ENCODE measurements at regions not wholly inside any gene's neighbourhood (a gene's known extent, or its start where the extent isn't known, plus 50 kb on each side); places are given as distances from the start of the nearest gene placed in this dataset.

GRCh38 chr6:18742406-18742805 is 355.3 kb downstream of the RNF144B start:
- intact Hi-C loops (cut with micrococcal nuclease) = no loop called here
- CTCF ChIA-PET = no interaction called here
- no peak overlapping the region for H3K4me3 ChIP-seq (replicated peaks in 1 of 2; ENCODE audit: low read depth in 1 of 2, low read length in 2 of 2)

More at GRCh38 chr6:18742406-18742805, 355.3 kb downstream of the RNF144B start:
- H3K9ac ChIP-seq (ENCODE audit: low read length) = no peak overlapping the region
- ATAC-seq (no peak), DNase-seq (ENCODE audit: low read depth, low spot score) (no peak)
- POLR2A ChIA-PET = no interaction called here
- no peaks in the 10 kb centered on the region for H3K27me3 ChIP-seq (ENCODE audit: insufficient read depth, low read length)
- no peaks in the 10 kb centered on the region for H3K79me2 ChIP-seq (ENCODE audit: insufficient read depth, low read length)
- H3K4me2 ChIP-seq (ENCODE audit: low read length) = no peak overlapping the region
- H3K27ac ChIP-seq (ENCODE audit: low read depth, low read length) = no peak overlapping the region
- no peaks in the 10 kb centered on the region for H3K9me3 ChIP-seq (ENCODE audit: control insufficient read depth in 1 of 2, insufficient read depth in 1 of 2, low read depth in 1 of 2, low read length in 2 of 2)
- no peaks in the 10 kb centered on the region for H4K20me1 ChIP-seq (ENCODE audit: insufficient read depth)
- no peak for TF ChIP-seq TCF7L2 (IDR thresholded peaks at IDR 0.05; ENCODE audit: borderline replicate concordance, extremely low read depth, insufficient read depth, insufficient read length)
- TF ChIP-seq ZFX (IDR thresholded peaks at IDR 0.05) = no peak
- TF ChIP-seq ZBTB33 (IDR thresholded peaks at IDR 0.05; ENCODE audit: extremely low read depth, insufficient replicate concordance, low read length) = no peak
- TF ChIP-seq MAX (IDR thresholded peaks at IDR 0.05) = no peak
- TF ChIP-seq POLR2AphosphoS5 (IDR thresholded peaks at IDR 0.05; ENCODE audit: low read depth, low read length) = no peak
- no peak for TF ChIP-seq ELF1 (IDR thresholded peaks at IDR 0.05; ENCODE audit: borderline replicate concordance, low read depth)
- TF ChIP-seq SRF (IDR thresholded peaks at IDR 0.05; ENCODE audit: low read depth) = no peak
- no peak for TF ChIP-seq POLR2A (IDR thresholded peaks at IDR 0.05; ENCODE audit: borderline replicate concordance, extremely low read depth, insufficient read depth, insufficient read length)
- no peak for TF ChIP-seq EZH2phosphoT487 (IDR thresholded peaks at IDR 0.05; ENCODE audit: borderline replicate concordance)
- TF ChIP-seq ATF3 (IDR thresholded peaks at IDR 0.05) = no peak
- no peak for TF ChIP-seq SIN3A (IDR thresholded peaks at IDR 0.05; ENCODE audit: low read depth)
- TF ChIP-seq EZH2 (IDR thresholded peaks at IDR 0.05) = no peak
- TF ChIP-seq CEBPB (IDR thresholded peaks at IDR 0.05; ENCODE audit: low read depth) = no peak
- TF ChIP-seq FOSL1 (IDR thresholded peaks at IDR 0.05; ENCODE audit: low read depth) = no peak
- BruUV-seq (replicated peaks) = no TSS peak
- no peaks in the 10 kb centered on the region for H3K36me3 ChIP-seq (ENCODE audit: control insufficient read depth in 1 of 2, insufficient read depth in 2 of 2, low read length in 2 of 2)
- H3K9me2 ChIP-seq (ENCODE audit: insufficient read depth) = no peaks in the 10 kb centered on the region
- RAD21 ChIA-PET (ENCODE audit: low non-redundant PET in 1 of 2, low total read pairs in 2 of 2, uncharacterized antibody in 2 of 2, unreplicated experiment in 2 of 2) = no interaction called here
- no peaks in the 10 kb centered on the region for H3K4me1 ChIP-seq (ENCODE audit: control insufficient read depth in 1 of 2, insufficient read depth in 2 of 2, low read length in 2 of 2)
- H2AFZ ChIP-seq (ENCODE audit: low read depth, low read length, poor library complexity, severe bottlenecking) = no peak overlapping the region
